GM19455 (cell line): ENCODE measurements at regions not wholly inside any gene's neighbourhood (a gene's known extent, or its start where the extent isn't known, plus 50 kb on each side); places are given as distances from the start of the nearest gene placed in this dataset.

ENCODE experiments used
- ATAC-seq: cut with Tn5 transposase; IDR thresholded peaks from one replicate; pipeline ENCODE4 v1.9.1; 2021; ENCODE audit not compliant: unreplicated experiment

DNA sequence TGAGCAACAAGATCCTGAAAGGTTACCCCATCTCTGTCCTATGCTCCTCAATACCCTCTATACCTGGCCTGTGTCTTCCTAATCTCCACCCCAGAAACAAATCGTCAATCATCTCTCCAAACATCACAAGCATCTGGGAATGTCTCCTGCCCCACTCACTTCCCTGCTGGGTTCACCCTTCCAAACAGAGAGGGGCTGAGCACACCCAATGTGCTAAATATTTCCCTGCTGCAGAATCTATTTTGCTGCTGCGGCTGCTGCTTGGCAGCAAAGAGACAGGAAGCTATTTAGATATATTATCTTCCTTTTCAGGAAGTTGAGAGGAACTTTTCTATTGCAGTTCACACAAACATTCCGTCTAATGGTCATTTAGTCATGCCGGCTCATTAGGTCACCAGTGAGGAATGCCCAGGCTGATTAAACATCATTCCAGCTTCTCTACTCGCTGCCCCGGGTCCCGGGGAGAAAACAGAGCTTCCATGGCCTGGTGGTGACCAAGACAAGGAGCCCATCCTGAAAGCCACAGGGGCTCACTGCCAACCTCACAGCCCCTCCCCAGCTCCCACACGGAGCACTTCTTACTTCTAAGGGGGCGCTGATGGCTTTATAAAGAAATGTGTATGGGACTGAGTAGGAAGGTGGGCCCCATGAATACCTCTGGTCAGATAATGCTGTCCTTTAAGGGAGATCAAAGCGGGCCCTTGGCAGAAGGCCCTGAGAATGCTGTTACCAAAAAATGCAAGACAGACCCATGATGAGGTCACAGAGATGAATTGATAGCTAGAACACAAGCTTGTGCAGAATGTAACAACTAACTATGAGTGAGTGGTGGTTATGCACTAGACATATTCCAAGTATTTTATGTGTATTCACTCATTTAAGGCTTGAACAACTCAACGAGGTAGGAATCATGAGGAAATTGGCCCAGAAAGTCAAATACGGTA lies 218.3 kb downstream of the SOX9 start:
- ATAC-seq: no peak

DNA sequence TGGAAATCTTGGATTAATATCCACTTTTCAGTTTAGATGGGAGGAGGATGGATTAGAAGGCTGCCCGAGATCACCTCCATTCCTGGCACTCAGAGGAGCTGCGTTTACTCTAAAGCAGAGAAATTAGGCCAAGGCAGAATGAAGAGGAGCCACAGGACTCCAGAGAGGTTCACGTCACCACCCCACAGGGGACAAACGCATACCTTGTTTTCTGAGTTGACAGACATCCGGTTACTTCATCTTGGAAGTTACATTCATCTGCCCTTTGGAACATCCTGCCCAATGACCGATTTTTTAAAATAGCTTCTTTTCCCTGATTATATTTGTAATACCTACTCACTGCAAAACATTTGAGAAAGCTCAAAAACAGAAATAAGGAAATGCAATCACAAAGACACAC lies 220.0 kb downstream of the SOX9 start:
- ATAC-seq: no peak

DNA sequence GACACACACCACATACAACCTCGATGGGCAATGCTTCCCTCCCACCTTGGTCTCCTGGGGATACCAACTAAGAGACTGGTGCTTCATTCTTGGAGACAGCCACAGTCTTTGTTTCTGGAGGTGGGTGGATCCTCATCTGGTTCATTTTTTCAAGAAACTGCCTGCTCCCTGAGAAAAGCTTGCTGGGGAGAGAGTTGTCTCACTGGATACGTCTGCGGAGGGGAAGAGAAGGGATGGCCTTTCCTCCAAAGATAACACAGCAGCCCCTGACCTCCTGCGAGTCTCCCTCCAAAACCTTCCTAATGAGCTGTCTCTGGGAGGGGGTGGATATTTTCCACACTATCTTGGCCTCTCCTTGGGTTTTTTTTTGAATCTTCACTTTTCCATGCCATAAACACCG lies 221.2 kb downstream of the SOX9 start:
- no peak for ATAC-seq

DNA sequence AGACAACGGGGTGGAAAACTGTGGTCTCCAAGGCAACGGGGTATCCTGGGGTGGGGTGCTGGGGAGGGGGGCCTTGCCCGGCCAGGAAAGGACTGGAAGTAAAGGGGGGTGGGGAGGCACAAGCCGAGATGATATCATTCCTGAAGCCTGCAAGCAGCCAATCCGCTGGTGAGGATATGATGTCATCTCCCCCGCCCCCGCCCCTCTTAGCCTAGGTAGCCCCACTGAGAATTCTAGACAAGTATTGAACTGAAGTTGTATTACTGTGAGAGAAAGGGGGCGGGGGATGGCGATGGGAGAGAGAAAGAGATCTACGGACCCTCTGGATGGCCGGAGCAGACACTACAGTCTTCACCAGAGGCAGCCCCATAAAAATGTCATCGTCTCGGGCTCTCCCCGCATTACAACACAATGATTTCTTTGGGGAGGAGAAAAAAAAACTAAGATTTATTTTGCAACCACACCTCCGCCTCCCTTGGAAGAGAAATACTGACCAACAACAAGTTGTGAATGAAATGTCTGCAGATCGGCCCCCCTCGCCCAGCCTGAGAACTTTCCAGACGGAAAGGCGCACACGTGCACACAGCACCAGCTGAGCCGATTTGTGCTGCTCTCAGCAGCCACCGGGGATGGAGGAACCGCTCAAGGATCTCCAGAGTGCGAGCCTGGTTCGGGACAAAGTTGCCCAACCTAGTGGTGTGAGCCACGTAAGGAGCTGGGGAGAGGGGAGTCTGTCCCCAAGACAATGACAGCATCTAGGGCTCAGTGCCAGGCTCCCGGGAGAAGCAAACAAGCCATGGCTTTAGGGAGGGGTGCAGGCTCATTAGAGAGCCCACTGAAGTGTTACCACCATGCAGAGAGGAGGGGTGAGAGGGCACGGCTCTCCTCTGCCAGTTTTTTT lies 222.1 kb downstream of the SOX9 start:
- ATAC-seq: no peak

DNA sequence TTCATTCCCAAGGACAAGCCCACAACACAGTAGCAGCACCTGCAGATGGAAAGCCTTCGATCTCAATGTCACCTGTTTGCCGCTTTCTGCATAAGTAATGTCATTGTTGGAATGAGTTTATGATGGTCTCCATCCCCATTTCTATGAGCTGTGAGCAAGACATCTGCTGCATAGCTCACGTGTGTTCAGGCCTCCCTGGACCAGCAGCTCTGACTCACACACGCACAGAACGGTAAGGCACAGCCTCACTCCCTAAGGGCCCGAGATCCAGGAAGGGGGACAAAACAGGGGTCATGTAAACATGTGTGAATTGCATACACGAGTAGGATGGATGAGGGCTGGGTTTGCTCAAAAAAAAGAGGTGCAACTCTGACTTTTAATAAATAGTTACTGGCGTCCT lies 223.1 kb downstream of the SOX9 start:
- ATAC-seq: no peak

DNA sequence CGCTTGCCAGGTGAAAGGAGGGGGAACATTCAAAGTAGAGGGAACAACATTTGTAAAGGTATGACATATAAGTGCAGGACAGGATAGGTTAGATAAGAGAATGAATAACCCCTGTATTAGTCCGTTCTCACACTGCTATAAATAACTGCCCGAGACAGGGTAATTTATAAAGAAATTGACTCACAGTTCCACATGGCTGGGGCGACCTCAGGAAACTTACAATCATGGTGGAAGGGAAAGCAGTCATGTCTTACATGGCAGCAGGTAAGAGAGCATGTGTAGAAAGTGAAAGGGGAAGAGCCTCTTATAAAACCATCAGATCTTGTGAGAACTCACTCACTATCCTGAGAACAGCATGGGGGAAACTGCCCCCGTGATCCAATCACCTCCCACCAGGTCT lies 223.8 kb downstream of the SOX9 start:
- ATAC-seq: no peak

DNA sequence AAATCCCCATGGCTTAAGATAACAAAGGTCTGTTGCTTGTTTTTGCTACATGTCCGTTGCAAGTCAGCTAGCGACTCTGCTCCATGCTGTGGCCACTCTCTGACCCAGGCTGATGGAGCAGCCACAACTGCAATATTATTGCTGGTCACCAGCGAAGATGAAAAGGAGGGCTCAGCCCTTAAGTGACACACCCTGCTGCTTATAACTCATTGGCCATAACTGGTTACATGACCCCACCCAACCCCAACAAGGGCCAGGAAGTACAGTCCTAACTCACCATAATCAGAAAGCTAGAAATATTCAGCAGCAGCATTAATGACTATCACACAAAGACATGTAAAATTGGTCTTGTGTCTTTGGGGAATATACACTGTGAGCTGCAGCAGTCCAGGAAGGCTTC lies 224.3 kb downstream of the SOX9 start:
- no peak for ATAC-seq

DNA sequence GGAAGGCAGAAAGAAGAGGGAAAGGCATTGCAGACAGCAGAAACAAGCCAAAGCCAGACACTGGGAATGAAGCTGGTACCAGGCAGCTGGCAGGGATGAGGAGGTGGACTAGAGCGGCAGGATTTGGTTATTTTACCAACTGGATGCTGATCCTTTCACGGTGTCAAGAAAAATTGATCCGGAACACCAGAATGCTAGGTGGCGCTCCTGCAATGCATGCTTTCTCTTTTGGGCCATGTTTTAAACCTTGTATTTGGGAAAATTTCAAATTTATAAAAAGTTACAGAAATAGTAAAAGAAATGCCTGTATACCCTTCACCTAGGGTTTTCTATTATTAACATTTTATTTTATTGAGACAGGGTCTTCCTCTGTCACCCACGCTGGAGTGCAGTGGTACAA lies 224.7 kb downstream of the SOX9 start:
- ATAC-seq: no peak

DNA sequence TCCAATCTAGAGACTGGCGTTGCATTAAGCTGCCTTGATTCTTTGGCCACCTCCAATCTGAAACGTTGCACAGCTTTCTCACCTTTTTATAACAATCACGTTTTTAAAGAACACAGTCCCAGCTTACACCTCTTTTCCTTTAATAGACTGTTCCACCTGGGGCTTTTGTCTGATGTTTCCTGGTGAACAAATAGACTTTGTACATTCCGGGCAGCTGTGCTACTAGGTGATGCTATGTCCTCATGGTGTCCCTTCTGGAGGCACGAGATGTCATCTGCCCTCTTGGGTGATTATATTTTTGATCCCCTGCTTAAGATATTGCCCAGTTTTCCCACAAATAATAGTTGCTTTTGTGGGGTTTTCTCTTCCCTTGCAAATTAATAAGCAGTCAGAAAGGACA lies 225.5 kb downstream of the SOX9 start:
- ATAC-seq: no peak

DNA sequence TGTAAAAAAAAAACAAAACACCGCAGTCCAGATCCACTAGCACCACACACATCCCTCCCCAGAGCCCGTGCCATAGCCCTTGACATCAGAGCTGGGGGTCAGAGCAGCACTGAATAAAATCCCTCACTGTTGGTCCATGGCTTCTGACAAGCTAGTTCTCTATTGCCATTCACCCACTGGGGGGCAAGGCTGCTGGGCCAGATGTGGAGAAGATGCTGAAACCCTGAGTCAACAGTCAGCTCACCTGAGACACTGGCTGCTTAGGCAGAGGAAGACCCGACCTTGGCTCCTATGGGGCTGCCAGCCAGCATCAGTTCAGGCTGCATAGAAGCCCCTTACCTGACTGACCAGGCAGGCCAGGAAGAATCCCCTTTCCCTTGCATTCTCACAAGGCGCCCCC lies 228.2 kb downstream of the SOX9 start:
- ATAC-seq: no peak

DNA sequence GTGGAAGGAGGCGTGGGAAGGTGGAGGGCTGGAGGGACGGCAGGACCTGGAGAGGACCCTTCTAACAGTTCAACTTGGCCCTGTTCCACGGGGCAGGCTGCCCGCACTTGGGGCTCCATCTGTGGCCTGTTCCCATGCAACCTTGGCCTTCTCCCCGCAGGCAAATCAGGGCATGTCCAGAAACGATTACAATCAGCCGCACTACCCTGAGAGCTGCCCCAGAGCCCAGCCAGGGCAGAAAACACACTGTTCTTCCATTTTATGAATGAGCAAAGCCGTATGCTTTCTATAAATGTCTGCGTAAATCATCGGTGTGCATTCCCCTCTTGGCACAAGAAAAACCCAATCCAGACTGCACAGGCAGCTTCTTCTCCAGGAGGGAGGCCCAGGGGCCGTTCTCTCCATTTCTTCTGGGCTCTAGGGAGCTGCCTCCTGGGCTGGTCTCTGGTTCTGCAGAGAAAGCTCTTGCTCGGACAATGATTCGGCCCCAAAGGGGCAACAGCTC lies 228.7 kb downstream of the SOX9 start:
- ATAC-seq: no peak

DNA sequence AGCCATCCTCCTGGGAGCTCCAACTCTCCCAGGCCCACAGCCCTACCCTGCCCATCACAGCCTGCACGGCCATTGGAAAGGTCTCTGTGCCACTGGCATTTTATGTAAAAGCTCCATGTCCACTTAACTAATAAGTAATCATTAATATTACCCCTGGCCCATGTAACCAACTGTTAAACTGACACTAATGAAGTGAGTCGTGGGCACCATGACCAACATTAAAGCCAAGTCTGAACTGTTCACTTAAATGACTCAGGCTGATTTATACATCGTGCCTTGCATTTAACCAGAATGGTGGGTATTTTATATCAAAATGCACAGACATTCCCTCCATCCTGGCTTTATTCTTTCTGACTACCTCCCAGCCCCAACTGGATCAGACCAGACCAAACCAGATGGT lies 229.3 kb downstream of the SOX9 start:
- no peak for ATAC-seq

DNA sequence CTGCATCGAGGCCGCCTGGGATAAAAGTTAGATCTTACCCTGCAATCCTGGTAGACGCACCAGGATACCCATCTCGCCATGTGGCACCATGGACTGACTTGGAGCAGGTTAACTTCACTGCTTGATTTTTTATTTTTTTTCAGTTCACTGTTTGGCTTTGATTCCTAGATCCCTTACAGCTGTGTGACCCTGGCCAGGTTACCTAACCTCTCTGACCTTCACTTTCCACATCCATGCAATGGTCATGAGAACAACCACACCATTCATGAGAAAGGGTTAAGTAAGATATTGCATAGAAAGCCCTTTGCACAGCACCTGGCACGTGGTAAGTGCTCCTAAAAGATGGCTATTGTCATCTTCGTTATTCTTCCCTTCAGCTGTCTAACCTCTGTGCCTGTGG lies 230.5 kb downstream of the SOX9 start:
- no peak for ATAC-seq

DNA sequence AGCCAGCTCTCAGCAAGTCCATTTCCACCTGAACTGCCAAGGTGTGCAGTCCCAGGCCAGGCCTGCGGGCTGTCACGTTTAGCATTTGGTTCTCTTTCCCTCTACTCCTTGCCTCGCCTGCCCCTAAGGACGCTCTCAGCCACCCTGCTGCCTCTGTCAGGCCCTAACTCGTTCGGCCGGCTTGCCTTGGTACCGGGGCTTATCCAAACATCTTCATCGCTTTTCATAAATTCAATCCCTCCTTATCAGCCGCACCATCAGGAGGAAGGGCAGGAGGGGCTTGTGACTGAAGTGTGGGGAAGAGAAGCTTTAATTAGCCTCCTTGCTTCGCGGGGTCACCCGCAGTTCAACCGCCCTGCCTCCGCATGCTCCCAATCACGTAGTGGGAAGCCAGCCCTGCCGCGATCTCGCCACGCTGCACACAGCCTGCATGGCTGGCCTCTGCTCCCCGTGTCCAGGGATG lies 231.1 kb downstream of the SOX9 start:
- ATAC-seq: no peak

DNA sequence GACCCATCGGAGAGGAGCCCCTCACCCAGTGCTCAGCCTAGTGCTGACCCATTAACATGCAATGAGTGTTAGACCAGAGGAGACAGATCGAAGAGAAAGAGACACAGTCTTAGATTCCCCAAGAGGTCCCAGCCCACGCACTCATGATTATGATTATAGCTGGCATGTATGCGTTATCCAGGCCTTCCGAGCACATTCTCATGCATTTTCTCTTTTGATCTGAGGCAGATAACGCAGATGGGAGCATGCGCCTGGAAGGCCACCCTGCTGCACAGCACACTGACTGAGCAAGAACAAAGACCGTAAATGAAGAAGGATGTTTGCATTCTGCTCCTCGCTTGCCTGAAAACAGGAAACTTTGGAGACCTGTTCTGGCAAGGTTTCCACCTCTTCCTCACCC lies 232.7 kb downstream of the SOX9 start:
- no peak for ATAC-seq

DNA sequence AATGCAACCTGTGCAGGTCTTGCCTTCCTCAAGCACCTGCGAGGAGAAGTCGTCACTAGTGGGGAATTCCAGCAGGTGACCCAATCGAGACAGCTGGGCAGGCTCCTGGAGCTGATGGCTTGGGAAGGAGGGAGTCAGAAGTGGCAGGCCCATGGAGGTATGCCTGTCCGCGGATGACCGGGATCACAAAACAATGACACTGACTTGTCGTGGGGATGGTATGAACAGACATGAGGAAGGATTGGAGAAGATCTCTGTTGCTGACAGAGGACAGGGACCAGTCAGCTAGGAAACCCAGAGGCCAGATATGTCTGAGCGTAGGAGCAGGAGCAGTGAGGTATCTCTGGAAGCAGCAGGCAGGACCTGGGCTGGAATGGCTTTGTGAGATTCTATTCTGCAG lies 233.3 kb downstream of the SOX9 start:
- ATAC-seq: no peak

DNA sequence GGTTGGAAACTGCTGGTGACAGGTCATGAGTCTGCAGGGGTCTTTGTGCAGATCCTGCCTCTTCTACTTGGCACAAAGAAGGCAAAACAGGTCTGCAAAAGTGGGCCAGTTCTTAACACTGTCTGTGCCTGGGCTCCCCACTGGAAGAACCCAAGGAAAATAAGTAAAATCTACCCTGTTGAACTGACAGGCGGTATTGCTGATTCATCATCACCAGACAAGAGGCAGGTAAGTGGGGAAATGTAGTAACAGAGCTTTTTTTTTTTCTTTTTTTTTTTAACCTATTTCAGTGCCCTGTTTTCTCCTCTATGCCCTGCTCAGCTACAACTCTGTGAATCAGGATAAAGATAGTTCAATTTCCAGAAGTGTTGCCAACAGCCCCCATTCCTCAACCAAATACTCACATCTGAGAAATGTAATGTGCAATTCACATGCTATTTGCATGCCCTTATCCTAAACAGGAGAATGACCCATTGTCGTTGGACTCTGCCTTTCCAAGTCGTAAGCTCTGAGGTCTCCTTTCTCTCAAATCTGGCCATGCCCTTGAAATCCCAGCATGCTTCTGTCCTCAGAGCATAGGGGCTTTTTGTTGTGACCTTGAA lies 237.0 kb downstream of the SOX9 start:
- ATAC-seq: no peak

DNA sequence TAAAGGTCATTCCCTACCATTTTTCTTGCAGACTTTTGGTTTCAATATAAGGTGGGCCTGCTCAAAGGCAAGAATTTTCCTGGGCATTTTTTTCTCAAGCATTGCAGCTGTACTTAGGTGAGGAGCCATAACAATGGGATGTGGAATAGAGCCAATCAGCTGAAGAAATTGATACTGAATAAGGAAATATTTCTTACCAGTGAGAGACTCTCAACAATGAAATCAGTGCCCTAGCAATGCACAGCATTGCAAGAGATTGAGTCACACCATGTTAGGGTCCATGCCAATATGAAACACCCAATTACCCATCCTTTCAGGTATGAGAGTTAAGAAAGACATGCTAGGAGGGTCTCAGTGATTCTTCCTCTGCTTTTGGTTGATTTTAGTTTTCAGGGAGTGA lies 237.6 kb downstream of the SOX9 start:
- no peak for ATAC-seq

DNA sequence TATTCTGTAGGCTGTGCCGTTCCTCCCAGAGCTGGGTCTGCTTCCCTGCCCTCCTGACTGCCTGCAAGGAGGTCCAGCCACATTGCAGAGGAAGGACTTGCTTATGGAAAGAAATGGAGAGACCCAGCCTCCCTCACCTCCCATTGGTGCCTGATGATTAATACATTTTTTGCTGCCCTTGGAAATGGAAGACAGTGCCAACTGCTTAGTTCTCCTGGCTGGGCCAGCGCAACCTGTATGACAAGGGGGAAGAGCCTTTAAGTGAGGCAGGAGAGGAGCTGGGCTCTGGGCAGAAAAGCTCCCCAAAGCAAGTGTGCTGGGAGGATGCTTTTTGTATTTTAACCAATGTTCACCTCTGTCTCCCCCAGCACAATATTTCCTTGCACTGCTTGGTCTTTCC lies 238.5 kb downstream of the SOX9 start:
- no peak for ATAC-seq

DNA sequence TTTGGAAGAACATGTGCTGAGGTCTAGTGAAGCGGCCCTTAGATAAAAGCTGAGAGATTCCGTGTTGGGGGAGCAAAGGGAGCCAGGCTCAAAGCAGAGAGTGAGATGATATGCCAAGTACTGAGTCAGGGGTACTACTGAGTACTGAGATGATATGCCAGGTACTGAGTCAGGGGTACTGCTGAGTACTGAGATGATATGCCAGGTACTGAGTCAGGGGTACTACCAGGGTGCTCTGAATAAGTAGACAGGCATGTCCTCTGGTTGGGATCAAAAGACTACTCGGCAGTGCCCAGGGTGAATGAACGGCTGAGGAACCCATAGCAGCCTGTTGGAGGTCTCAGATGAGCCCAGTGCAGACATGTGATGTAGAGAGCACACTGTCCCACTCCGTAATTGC lies 239.0 kb downstream of the SOX9 start:
- no peak for ATAC-seq

DNA sequence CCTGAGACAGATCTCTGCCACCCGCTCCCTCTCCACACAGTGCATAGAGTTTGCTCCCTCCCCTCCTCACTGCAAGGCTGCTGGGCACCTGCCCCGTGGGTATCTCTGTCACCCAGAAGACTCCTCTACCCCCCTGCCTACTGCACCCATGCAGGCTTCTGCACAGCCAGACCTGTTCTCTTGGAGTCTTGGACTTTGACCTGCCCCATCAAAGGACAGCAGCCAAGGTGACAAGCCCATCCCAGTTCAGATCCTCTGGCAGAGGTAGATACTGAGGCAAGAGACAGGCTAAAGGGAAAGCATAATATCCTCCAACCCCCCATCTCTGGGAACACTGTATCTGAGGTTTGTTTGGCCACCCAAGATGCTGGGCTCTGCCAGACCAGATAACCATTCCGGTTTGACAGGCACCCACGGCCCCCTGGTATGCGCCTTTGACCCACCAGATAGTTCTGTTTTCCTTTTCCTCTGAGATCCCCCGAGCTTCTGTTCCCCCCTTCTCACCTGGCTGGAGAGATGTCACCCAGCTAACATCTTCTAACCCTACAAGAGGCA lies 239.6 kb downstream of the SOX9 start:
- ATAC-seq: no peak
